ENCODE measurements at regions not wholly inside any gene's neighbourhood (a gene's known extent, or its start where the extent isn't known, plus 50 kb on each side); places are given as distances from the start of the nearest gene placed in this dataset.

- DNase-seq (ENCODE audit: low spot score): no peak
Observed at GRCh38 chr4:81667539-81667938, 195.8 kb upstream of the RASGEF1B start.

GRCh38 chr4:81666491-81666890 lies 194.8 kb upstream of the RASGEF1B start:
- DNase-seq (ENCODE audit: low spot score): no peak

GRCh38 chr4:81665649-81666048 lies 193.9 kb upstream of the RASGEF1B start:
- DNase-seq (ENCODE audit: low spot score): no peak

GRCh38 chr4:81665045-81665444 lies 193.3 kb upstream of the RASGEF1B start:
- no peak for DNase-seq (ENCODE audit: low spot score)

GRCh38 chr4:81664079-81664478 lies 192.4 kb upstream of the RASGEF1B start:
- no peak for DNase-seq (ENCODE audit: low spot score)

DNA sequence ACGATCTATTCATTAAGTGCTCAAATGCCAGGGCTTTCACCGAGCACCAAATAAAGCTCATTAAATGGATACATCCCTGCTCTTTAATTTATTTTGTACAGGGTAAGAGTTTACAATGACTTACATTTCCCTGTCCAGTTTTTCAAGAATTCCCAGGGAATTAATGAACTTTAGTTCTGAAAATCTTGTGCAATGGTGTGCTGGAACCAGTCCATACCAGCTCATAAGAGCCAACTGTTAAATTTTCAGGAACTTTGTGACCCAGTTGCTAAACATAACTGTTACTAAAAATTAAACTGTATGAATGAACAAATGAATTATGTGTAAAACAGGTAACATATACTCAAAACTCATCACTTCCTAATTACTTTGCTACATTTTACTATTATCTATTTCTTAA lies 191.7 kb upstream of the RASGEF1B start:
- DNase-seq (ENCODE audit: low spot score): no peak

- DNase-seq (ENCODE audit: low spot score): no peak
Observed at GRCh38 chr4:81659051-81659450, 187.3 kb upstream of the RASGEF1B start.

- no peak for DNase-seq (ENCODE audit: low spot score)
Observed at GRCh38 chr4:81652069-81652478, 180.4 kb upstream of the RASGEF1B start.

DNA sequence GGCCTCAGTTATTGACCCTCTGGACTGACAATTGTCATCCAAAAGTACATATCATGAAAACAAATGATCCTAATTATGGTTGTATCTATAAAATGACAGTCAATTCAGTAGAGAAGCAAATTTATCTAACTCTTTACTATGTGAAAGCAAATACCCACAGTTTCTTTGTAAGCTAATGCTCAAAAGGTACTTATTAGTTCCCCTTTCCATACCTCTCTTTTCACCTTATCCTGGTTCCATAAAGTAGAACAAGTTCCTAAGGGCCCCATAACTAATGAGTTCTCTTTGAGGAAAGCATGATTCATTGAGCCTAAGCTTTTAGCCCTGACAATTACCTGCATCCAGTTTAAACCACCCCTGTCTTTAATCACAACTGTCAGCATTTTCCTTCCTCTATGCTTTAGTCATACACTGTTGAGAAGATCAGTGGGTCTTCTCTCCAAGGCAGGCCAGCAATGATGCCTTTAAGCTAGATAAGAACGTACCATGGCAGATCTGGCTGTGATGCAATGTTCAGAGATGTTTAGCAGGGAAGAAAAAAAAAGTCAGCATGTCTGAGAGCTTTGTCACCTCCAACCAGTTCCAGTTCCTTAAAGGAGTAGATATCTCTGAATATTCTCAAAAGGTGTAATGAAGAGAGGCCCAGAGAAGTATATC lies 179.7 kb upstream of the RASGEF1B start:
- DNase-seq (ENCODE audit: low spot score): no peak

DNA sequence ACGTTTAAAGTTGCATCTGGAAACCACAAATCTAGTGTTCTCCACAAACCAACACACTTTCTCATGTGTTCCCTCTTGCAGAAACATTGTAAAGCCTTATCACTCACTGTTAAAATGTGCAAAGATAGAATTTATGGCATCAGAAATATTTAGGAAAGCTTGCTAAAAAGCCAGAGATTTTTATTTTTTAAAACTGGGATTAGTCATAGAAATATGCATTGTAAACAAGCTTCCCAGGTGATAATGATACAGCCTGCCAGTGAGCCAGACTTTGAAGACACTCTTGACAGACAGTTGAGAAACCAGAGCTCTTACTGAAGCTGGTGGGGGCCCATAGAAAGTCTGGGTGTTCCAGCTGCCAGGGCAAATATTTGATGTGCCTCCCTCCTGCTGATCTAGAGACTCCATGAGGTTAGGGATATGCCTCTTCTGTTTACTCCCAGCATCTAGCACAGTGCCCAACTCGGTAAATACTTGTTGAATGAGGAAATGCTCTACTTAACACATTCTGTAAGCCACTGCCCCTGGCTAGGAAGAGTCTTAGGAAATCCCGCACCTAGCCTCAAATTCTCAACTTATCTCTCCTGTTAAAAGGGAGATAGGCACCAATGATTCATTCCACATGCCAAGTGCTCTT lies 179.0 kb upstream of the RASGEF1B start:
- DNase-seq (ENCODE audit: low spot score): no peak

- peak; percentile 33 for DNase-seq (ENCODE audit: low spot score)
Observed at GRCh38 chr4:81648576-81649275, 177.0 kb upstream of the RASGEF1B start.

- no peak for DNase-seq (ENCODE audit: low spot score)
Observed at GRCh38 chr4:81647388-81647787, 175.7 kb upstream of the RASGEF1B start.

DNA sequence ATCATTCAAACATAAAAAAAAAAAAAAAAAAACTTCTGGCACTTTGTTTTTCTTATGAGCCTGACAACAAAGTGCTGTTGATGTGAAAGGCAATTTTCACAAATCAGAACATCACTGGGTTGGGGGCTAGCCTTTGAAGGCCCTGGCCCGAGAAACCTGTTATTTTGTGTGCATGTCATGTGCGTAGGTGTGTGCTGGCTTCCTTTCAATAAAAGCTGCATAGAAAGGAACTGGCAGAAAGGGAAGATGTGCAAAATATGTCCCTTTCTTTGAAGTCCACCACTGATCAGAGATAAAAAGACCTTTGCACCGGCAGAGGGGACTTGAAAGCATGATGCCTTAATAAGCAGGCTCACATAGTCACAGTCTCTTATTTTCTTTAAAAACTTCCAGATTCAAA lies 170.8 kb upstream of the RASGEF1B start:
- no peak for DNase-seq (ENCODE audit: low spot score)

DNA sequence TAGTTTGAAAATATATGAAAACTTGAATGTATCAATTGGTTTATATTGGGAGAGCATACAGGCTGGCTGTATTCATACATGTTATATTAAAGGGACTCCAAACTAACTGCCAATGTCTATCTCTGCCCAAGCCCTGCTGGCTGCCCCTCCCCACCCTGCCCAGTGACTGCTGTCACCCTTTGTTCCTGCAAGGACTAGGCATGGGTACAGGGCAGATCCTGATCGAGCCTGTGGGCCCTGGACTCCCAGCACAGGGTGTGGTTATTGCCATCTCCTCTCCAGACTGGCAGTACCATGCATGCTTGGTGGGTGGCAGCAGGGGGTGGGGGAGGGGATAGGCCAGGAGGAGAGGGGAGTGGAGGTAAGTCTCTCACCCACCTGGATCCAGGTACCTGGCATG lies 167.5 kb upstream of the RASGEF1B start:
- no peak for DNase-seq (ENCODE audit: low spot score)

GRCh38 chr4:81638698-81639097 lies 167.0 kb upstream of the RASGEF1B start:
- no peak for DNase-seq (ENCODE audit: low spot score)

GRCh38 chr4:81635739-81636138 lies 164.0 kb upstream of the RASGEF1B start:
- no peak for DNase-seq (ENCODE audit: low spot score)

DNA sequence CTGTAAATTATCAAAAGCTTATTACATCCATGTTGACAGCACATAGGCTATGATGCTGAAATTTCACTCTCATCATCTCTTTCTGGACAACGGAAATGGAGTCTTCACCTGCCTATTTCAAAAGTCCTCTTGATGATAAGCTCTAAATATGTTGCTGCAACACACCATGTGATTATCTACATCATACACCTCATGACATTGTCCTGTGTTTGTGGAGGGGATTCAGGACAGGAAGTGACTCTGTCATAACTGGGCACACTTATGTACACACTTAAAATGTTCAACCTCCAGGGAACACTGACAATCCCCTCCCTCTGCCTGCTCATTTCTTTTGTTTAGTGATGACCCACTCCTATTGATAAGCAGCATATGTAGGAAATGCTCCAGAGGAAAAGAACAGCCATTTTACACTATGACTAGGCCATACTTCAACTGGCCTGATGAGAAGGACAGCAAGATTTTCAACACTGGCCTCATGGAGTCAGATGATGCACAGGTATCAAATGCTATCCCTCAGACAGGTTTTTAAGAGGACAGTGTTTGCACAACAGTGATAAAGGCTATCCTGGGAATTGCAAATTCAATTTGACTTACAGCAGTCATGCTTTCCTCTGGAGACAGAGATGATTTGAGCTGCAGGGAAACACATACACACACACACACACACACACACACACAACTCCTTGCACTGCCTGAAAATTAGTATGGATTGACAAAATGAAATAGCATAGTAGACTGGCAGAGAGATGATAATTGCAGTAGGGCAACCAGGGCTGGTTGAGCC lies 163.3 kb upstream of the RASGEF1B start:
- DNase-seq (ENCODE audit: low spot score): no peak

- DNase-seq (ENCODE audit: low spot score): no peak
Observed at GRCh38 chr4:81634165-81634564, 162.5 kb upstream of the RASGEF1B start.

DNA sequence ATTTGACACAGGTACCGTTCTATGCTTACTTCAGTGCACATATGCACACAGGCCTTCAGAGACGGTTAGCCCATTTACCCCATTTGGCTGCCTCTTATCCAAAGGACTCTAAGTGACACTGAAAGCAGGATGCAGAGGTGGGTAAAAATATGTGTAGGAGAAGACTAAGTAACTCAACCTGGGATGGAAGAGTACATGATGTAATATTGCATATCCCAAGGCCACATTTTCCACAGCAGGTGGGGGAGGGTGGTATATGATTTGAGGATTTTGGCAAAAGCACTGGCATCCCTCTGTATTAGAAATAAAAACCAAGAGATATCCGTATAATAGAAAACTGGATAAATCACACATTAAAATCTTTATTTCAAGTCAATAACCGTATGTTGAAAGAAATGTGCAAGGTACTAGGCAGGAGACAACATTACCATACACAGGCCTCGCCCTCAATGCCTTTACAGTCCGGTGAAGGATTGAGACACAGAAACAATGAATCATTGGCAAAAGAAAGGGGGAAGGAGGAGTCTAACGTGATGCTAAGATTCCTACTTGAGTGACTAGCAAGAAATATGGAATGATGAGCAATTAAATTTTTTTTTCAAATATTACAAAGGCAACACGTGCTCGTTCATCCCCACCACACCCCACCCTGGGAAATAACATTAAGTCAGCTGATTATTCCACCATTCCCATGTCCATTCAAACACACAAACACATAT lies 161.0 kb upstream of the RASGEF1B start:
- DNase-seq (ENCODE audit: low spot score): no peak

DNA sequence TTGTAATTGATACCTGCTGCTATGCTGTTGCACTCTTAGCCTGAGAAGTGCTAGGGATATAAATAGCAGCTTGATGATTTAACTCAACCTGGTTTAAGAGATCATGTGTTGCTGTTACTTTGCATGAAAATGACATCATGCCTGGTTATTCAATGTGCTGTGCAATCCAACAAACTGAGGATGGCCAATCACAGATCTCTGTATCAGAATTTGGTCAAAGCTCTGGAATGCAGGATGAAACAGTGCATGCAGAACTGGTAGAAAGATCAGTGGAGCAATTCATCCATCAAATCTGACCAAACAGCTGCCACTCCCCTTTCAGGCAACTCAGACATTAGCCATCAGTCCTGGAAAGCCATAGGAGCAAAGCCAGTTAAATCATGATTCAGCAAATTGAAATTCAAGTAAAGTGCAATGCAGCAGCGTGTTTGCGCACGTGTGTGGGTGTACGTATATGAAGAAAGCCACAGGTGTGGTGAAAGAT lies 160.3 kb upstream of the RASGEF1B start:
- DNase-seq (ENCODE audit: low spot score): no peak

DNA sequence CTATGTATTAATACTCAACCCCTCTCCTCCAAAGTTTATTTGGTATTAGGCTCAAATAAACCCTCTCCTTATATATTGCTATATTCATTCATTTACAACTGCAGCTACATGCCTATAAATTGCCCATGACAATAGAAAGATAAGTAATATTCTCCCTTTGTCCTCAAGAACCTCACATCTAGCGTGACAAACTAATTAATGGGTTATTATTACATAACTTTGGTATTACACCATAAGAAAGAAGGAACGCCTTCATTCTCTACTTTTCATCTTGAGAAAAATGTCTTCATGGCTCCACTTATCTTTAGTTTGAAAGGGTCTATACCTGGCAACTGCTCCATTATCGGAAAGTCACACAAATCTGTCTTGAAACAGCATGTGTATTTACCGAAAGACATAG lies 157.7 kb upstream of the RASGEF1B start:
- DNase-seq (ENCODE audit: low spot score): no peak

DNA sequence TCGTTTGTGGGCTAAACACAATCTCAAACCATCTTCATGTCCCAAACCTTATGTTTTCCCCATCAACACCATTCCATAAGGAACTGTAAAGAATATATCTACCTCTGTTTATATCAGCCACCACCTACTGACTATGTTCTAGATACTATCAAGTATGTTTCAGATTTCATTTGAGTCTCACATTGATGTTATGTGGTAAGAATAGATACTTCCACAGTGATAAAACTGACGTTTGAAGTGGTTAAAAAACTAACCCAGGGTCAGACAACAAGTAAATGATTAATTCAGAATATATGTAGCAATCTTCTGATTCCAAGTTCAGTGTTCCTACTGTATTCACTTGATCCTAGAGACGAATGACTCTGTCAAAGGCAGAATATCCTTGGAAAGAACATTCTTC lies 156.8 kb upstream of the RASGEF1B start:
- no peak for DNase-seq (ENCODE audit: low spot score)

Measured in CD4-positive, alpha-beta T cell treated with Interleukin-6 at 100 ng/mL for 8 hours (primary cell).